Endodermal cell (in vitro differentiated cells): ENCODE measurements at regions not wholly inside any gene's neighbourhood (a gene's known extent, or its start where the extent isn't known, plus 50 kb on each side); places are given as distances from the start of the nearest gene placed in this dataset.

Source experiments
- DNase-seq: peaks from one replicate; pipeline ENCODE4 v3.0.0-alpha.2; 2017
- H3K27ac ChIP-seq: 2 replicates; pipeline ENCODE4 v1.5.1; 2013; ENCODE audit warnings: mild to moderate bottlenecking, low read depth, low read length, moderate library complexity
- H3K27me3 ChIP-seq: 2 replicates; pipeline ENCODE4 v1.6.1; 2013; ENCODE audit warnings: mild to moderate bottlenecking, low read length, moderate library complexity; ENCODE audit not compliant: insufficient read depth, control insufficient read depth, poor library complexity, severe bottlenecking
- H3K36me3 ChIP-seq: 2 replicates; pipeline ENCODE4 v1.7.0; 2013; ENCODE audit warnings: mild to moderate bottlenecking, low read length, moderate library complexity; ENCODE audit not compliant: control insufficient read depth, insufficient read depth
- H3K4me1 ChIP-seq: one replicate; pipeline ENCODE4 v1.7.0; 2013; ENCODE audit warnings: low read length; ENCODE audit not compliant: control insufficient read depth, insufficient read depth
- H3K4me3 ChIP-seq: 2 replicates; pipeline ENCODE4 v1.5.1; 2013; ENCODE audit warnings: mild to moderate bottlenecking, low read length, moderate library complexity
- H3K9ac ChIP-seq: 2 replicates; pipeline ENCODE4 v1.6.1; 2013; ENCODE audit warnings: mild to moderate bottlenecking, low read length, moderate library complexity; ENCODE audit not compliant: poor library complexity, severe bottlenecking; ENCODE audit errors: extremely low read depth
- H3K9me3 ChIP-seq: 2 replicates; pipeline ENCODE4 v1.6.1; 2013; ENCODE audit warnings: mild to moderate bottlenecking, low read length, moderate library complexity; ENCODE audit not compliant: control insufficient read depth
- H3K27ac Mint-ChIP-seq: 2 replicates; pipeline ENCODE4 v1.8.0; 2020; ENCODE audit warnings: mixed read lengths
- H3K27me3 Mint-ChIP-seq: 2 replicates; pipeline ENCODE4 v1.8.0; 2021; ENCODE audit warnings: mild to moderate bottlenecking, mixed read lengths; ENCODE audit not compliant: insufficient read depth
- H3K36me3 Mint-ChIP-seq: 2 replicates; pipeline ENCODE4 v1.8.0; 2020; ENCODE audit warnings: low read depth, mixed read lengths
- H3K4me1 Mint-ChIP-seq: 2 replicates; pipeline ENCODE4 v1.8.0; 2020; ENCODE audit warnings: mixed read lengths
- H3K4me3 Mint-ChIP-seq: 2 replicates; pipeline ENCODE4 v1.8.0; 2020; ENCODE audit warnings: mild to moderate bottlenecking, moderate library complexity, mixed read lengths
- H3K9me3 Mint-ChIP-seq: 2 replicates; pipeline ENCODE4 v1.8.0; 2020; ENCODE audit warnings: mild to moderate bottlenecking, mixed read lengths
- WGBS, 2 experiments: methylation state at CpG; one replicate each; pipeline versions ENCODE4 v1.1.5 to v1.1.7; 2013; ENCODE audit warnings: missing lambda C conversion rate in 2 of 2, mixed read lengths in 1 of 2; ENCODE audit not compliant: insufficient coverage in 1 of 2, insufficient read length in 1 of 2; 5-methylcytosine and 5-hydroxymethylcytosine counted together
- TF ChIP-seq, protein P1 (sequence below): fragments of 200-600 bp; sonication (generic); conservative IDR thresholded peaks from 2 replicates; pipeline ENCODE4 v1.5.0; 2021; ENCODE audit warnings: antibody characterized with exemption, mild to moderate bottlenecking

DNA sequence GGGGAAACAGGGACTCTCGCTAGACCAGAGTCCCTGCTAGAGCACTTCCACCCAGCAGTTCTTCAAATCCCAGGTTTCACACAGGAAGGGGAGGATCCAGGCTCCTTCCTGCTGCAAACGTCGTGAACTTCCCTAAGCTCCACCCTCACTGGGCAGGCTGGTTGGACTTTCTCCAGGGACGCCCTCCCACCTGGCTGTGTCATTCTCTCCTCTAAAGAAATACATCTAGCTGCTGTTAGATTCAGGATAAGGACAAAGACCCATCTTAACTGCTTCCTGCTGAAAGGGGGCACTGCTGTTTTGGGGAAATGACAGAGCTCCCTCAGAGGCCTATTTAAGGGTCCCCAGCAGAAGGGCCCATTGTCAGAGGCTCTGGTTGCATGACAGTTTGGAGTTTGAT lies 230.7 kb downstream of the SEMA6A start:
- Histone ChIP-seq H3K27me3 (no peaks in the 10 kb centered on the region), H3K4me1 (no peaks in the 10 kb centered on the region), H3K36me3 (no peaks in the 10 kb centered on the region), H3K27ac (no peak overlapping the region), H3K9ac (no peak overlapping the region), H3K9me3 (peaks cover 13% of the 10 kb centered on the region), H3K4me3 (no peak overlapping the region)
- TF ChIP-seq, protein P1, sequence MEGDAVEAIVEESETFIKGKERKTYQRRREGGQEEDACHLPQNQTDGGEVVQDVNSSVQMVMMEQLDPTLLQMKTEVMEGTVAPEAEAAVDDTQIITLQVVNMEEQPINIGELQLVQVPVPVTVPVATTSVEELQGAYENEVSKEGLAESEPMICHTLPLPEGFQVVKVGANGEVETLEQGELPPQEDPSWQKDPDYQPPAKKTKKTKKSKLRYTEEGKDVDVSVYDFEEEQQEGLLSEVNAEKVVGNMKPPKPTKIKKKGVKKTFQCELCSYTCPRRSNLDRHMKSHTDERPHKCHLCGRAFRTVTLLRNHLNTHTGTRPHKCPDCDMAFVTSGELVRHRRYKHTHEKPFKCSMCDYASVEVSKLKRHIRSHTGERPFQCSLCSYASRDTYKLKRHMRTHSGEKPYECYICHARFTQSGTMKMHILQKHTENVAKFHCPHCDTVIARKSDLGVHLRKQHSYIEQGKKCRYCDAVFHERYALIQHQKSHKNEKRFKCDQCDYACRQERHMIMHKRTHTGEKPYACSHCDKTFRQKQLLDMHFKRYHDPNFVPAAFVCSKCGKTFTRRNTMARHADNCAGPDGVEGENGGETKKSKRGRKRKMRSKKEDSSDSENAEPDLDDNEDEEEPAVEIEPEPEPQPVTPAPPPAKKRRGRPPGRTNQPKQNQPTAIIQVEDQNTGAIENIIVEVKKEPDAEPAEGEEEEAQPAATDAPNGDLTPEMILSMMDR, result no peak
- Mint-ChIP-seq H3K36me3 (peaks cover 4% of the 10 kb centered on the region), H3K9me3 (peaks cover 11% of the 10 kb centered on the region), H3K27me3 (no peaks in the 10 kb centered on the region), H3K4me1 (no peaks in the 10 kb centered on the region), H3K4me3 (no peak overlapping the region), H3K27ac (no peak overlapping the region)
- peak; percentile 89 for DNase-seq
- WGBS, 2 experiments, result 65 to 66% methylated on average over 4 of the region's 4 CpGs
